HG03432 (cell line): ENCODE measurements at regions not wholly inside any gene's neighbourhood (a gene's known extent, or its start where the extent isn't known, plus 50 kb on each side); places are given as distances from the start of the nearest gene placed in this dataset.

ENCODE experiments used
- ATAC-seq: cut with Tn5 transposase; IDR thresholded peaks from one replicate; pipeline ENCODE4 v1.9.1; 2021; ENCODE audit warnings: mild to moderate bottlenecking, moderate library complexity; ENCODE audit not compliant: unreplicated experiment

GRCh38 chr5:35367526-35367925 is 137.2 kb upstream of the PRLR start:
- no peak for ATAC-seq

GRCh38 chr5:35365758-35366157 is 135.5 kb upstream of the PRLR start:
- ATAC-seq, result no peak

- no peak for ATAC-seq
Measured at GRCh38 chr5:35364350-35364749, 134.1 kb upstream of the PRLR start.

GRCh38 chr5:35363387-35363965 is 133.2 kb upstream of the PRLR start:
- no peak for ATAC-seq

- no peak for ATAC-seq
Measured at GRCh38 chr5:35362772-35363171, 132.5 kb upstream of the PRLR start.

- ATAC-seq, result no peak
Measured at GRCh38 chr5:35360671-35361070, 130.4 kb upstream of the PRLR start.

- no peak for ATAC-seq
Measured at GRCh38 chr5:35359859-35360258, 129.6 kb upstream of the PRLR start.

GRCh38 chr5:35357973-35358372 is 127.7 kb upstream of the PRLR start:
- ATAC-seq, result no peak

- ATAC-seq, result no peak
Measured at GRCh38 chr5:35356725-35357124, 126.4 kb upstream of the PRLR start.

- ATAC-seq, result no peak
Measured at GRCh38 chr5:35354751-35355150, 124.5 kb upstream of the PRLR start.

GRCh38 chr5:35345222-35345621 is 114.9 kb upstream of the PRLR start:
- ATAC-seq, result no peak

GRCh38 chr5:35342664-35343063 is 112.4 kb upstream of the PRLR start:
- ATAC-seq, result no peak

- ATAC-seq, result no peak
Measured at GRCh38 chr5:35341189-35341588, 110.9 kb upstream of the PRLR start.

- no peak for ATAC-seq
Measured at GRCh38 chr5:35339616-35340100, 109.4 kb upstream of the PRLR start.

GRCh38 chr5:35339006-35339405 is 108.7 kb upstream of the PRLR start:
- no peak for ATAC-seq

GRCh38 chr5:35338157-35338453 is 107.8 kb upstream of the PRLR start:
- no peak for ATAC-seq

GRCh38 chr5:35337340-35338156 is 107.3 kb upstream of the PRLR start:
- ATAC-seq, result no peak

- no peak for ATAC-seq
Measured at GRCh38 chr5:35336230-35336629, 105.9 kb upstream of the PRLR start.

GRCh38 chr5:35335752-35336151 is 105.5 kb upstream of the PRLR start:
- ATAC-seq, result no peak

- no peak for ATAC-seq
Measured at GRCh38 chr5:35333366-35333765, 103.1 kb upstream of the PRLR start.

- ATAC-seq, result no peak
Measured at GRCh38 chr5:35331956-35332950, 102.0 kb upstream of the PRLR start.
